ENCODE measurements at regions not wholly inside any gene's neighbourhood (a gene's known extent, or its start where the extent isn't known, plus 50 kb on each side); places are given as distances from the start of the nearest gene placed in this dataset.

DNA sequence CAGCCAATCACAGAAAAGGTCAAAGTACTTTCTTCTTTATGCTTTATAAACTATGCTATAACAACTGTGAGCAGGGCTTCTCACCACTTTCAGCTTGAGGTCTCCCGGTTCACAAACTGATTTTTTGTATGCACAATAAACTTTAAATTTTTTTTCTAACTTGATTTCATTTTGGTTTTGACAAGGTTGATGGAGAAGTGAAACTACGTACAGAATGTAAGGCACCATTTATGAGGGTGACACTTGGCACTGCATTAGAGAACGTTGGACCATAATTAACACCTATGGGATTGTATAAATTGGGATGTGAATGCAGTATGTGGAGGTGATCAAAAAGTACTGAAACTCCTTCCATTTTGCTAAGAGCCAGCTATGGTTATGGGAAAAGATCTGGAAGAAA is 857.9 kb upstream of the HTR2C start (continued):
- TF ChIP-seq, protein P1, sequence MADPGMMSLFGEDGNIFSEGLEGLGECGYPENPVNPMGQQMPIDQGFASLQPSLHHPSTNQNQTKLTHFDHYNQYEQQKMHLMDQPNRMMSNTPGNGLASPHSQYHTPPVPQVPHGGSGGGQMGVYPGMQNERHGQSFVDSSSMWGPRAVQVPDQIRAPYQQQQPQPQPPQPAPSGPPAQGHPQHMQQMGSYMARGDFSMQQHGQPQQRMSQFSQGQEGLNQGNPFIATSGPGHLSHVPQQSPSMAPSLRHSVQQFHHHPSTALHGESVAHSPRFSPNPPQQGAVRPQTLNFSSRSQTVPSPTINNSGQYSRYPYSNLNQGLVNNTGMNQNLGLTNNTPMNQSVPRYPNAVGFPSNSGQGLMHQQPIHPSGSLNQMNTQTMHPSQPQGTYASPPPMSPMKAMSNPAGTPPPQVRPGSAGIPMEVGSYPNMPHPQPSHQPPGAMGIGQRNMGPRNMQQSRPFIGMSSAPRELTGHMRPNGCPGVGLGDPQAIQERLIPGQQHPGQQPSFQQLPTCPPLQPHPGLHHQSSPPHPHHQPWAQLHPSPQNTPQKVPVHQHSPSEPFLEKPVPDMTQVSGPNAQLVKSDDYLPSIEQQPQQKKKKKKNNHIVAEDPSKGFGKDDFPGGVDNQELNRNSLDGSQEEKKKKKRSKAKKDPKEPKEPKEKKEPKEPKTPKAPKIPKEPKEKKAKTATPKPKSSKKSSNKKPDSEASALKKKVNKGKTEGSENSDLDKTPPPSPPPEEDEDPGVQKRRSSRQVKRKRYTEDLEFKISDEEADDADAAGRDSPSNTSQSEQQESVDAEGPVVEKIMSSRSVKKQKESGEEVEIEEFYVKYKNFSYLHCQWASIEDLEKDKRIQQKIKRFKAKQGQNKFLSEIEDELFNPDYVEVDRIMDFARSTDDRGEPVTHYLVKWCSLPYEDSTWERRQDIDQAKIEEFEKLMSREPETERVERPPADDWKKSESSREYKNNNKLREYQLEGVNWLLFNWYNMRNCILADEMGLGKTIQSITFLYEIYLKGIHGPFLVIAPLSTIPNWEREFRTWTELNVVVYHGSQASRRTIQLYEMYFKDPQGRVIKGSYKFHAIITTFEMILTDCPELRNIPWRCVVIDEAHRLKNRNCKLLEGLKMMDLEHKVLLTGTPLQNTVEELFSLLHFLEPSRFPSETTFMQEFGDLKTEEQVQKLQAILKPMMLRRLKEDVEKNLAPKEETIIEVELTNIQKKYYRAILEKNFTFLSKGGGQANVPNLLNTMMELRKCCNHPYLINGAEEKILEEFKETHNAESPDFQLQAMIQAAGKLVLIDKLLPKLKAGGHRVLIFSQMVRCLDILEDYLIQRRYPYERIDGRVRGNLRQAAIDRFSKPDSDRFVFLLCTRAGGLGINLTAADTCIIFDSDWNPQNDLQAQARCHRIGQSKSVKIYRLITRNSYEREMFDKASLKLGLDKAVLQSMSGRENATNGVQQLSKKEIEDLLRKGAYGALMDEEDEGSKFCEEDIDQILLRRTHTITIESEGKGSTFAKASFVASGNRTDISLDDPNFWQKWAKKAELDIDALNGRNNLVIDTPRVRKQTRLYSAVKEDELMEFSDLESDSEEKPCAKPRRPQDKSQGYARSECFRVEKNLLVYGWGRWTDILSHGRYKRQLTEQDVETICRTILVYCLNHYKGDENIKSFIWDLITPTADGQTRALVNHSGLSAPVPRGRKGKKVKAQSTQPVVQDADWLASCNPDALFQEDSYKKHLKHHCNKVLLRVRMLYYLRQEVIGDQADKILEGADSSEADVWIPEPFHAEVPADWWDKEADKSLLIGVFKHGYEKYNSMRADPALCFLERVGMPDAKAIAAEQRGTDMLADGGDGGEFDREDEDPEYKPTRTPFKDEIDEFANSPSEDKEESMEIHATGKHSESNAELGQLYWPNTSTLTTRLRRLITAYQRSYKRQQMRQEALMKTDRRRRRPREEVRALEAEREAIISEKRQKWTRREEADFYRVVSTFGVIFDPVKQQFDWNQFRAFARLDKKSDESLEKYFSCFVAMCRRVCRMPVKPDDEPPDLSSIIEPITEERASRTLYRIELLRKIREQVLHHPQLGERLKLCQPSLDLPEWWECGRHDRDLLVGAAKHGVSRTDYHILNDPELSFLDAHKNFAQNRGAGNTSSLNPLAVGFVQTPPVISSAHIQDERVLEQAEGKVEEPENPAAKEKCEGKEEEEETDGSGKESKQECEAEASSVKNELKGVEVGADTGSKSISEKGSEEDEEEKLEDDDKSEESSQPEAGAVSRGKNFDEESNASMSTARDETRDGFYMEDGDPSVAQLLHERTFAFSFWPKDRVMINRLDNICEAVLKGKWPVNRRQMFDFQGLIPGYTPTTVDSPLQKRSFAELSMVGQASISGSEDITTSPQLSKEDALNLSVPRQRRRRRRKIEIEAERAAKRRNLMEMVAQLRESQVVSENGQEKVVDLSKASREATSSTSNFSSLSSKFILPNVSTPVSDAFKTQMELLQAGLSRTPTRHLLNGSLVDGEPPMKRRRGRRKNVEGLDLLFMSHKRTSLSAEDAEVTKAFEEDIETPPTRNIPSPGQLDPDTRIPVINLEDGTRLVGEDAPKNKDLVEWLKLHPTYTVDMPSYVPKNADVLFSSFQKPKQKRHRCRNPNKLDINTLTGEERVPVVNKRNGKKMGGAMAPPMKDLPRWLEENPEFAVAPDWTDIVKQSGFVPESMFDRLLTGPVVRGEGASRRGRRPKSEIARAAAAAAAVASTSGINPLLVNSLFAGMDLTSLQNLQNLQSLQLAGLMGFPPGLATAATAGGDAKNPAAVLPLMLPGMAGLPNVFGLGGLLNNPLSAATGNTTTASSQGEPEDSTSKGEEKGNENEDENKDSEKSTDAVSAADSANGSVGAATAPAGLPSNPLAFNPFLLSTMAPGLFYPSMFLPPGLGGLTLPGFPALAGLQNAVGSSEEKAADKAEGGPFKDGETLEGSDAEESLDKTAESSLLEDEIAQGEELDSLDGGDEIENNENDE (IDR thresholded peaks at IDR 0.05; ENCODE audit: insufficient replicate concordance, low read length): no peak
- TF ChIP-seq KDM4A (IDR thresholded peaks at IDR 0.05; ENCODE audit: low read depth, low read length, severe bottlenecking) (no peak), PHF8 (conservative IDR thresholded peaks at IDR 0.05; ENCODE audit: low read depth, low read length) (no peak)
